Upper lobe of right lung (tissue), 1 donor: ENCODE measurements at regions not wholly inside any gene's neighbourhood (a gene's known extent, or its start where the extent isn't known, plus 50 kb on each side); places are given as distances from the start of the nearest gene placed in this dataset.

Experiments
- ATAC-seq: fragments of 200-7000 bp; cut with Tn5 transposase; one replicate; pipeline ENCODE4 v1.9.1; 2020; ENCODE audit warnings: mild to moderate bottlenecking, moderate library complexity
- DNase-seq: peaks from one replicate; pipeline ENCODE4 v3.0.0-alpha.2; 2020
- H3K27ac ChIP-seq: fragments of 200-600 bp; one replicate; pipeline ENCODE4 v1.8.0; 2022
- H3K27me3 ChIP-seq: fragments of 200-600 bp; one replicate; pipeline ENCODE4 v1.8.0; 2022; ENCODE audit warnings: mild to moderate bottlenecking
- H3K36me3 ChIP-seq: fragments of 200-600 bp; one replicate; pipeline ENCODE4 v1.8.0; 2022
- H3K4me1 ChIP-seq: fragments of 200-600 bp; one replicate; pipeline ENCODE4 v1.8.0; 2022
- H3K4me3 ChIP-seq: fragments of 200-600 bp; one replicate; pipeline ENCODE4 v1.8.0; 2022; ENCODE audit warnings: mild to moderate bottlenecking
- H3K9me3 ChIP-seq: fragments of 200-600 bp; one replicate; pipeline ENCODE4 v1.8.0; 2022
- CTCF ChIP-seq: fragments of 200-600 bp; IDR thresholded peaks from one replicate; pipeline ENCODE4 v1.8.0; 2022; ENCODE audit warnings: antibody characterized with exemption
- intact Hi-C: fragments of 100-400 bp; cut with DNase I; formaldehyde crosslinking; loops from one replicate; pipeline ENCODE4 v1.11.0; 2022
- donor health status: DM: no; HTN: yes; CAD: no; lungs with severe emphysema.

DNA sequence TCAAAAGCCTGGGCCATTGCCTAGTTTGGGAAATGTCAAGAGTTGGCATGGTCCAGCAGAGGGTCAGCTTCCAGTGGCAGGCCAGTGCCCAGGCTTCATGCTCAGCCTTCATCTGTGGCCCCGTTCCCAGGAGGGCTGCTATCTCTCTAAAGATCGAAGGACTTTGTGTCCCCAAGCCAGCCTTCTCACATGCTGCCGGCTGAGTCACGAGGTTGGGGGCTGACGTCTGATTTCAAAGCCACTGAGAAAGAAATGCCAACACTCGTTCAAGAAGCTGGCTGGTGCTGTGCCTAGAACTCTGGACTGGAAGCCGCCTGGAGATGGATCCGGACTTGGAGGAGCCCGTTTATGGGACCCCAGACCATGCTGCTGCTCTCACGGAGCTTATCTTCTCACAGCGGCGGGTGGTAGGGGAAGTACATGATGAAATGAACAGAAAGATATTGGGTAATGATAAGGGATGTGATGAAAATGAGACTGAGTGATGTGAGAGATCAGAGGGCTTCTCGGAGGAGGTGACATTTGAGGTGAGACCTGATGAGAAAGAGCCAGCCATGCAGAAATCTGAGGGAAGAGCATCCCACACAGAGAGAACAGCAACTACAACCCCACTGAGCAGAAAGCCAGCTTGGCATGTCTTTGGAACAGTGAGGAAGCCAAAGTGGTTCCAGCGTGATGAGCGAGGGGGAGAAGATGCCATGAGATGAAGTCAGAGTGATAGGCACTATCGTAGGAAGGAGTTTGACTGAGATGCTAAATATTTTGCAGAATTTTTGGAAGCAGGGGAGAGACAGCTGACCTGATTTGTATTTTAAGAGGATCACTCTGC is 54.9 kb upstream of the BOD1 start:
- DNase-seq, result peak; percentile 63
- H3K4me1 ChIP-seq, result peaks cover 3% of the 10 kb centered on the region
- no peaks in the 10 kb centered on the region for H3K9me3 ChIP-seq
- peak; percentile 47 for ATAC-seq
- TF ChIP-seq CTCF, result no peak
- peak overlapping the region; percentile 66 for H3K27ac ChIP-seq
- intact Hi-C loops, result no loop called here
- H3K4me3 ChIP-seq, result no peak overlapping the region
- no peaks in the 10 kb centered on the region for H3K36me3 ChIP-seq
- H3K27me3 ChIP-seq, result no peaks in the 10 kb centered on the region

- Histone ChIP-seq H3K36me3 (no peaks in the 10 kb centered on the region), H3K4me3 (no peak overlapping the region), H3K27me3 (no peaks in the 10 kb centered on the region), H3K4me1 (peaks cover 3% of the 10 kb centered on the region), H3K27ac (no peak overlapping the region), H3K9me3 (no peaks in the 10 kb centered on the region)
- intact Hi-C loops, result no loop called here
- TF ChIP-seq CTCF, result no peak
- DNase-seq (no peak), ATAC-seq (no peak)
These were observed 55.7 kb upstream of the BOD1 start for GRCh38 chr5:173672166-173672565.

GRCh38 chr5:173672891-173673290 is 56.4 kb upstream of the BOD1 start:
- Histone ChIP-seq H3K27me3 (no peaks in the 10 kb centered on the region), H3K36me3 (no peaks in the 10 kb centered on the region), H3K9me3 (no peaks in the 10 kb centered on the region), H3K4me1 (peaks cover 3% of the 10 kb centered on the region), H3K4me3 (no peak overlapping the region), H3K27ac (no peak overlapping the region)
- DNase-seq, result no peak
- no peak for ATAC-seq
- intact Hi-C loops, result no loop called here
- TF ChIP-seq CTCF, result no peak

DNA sequence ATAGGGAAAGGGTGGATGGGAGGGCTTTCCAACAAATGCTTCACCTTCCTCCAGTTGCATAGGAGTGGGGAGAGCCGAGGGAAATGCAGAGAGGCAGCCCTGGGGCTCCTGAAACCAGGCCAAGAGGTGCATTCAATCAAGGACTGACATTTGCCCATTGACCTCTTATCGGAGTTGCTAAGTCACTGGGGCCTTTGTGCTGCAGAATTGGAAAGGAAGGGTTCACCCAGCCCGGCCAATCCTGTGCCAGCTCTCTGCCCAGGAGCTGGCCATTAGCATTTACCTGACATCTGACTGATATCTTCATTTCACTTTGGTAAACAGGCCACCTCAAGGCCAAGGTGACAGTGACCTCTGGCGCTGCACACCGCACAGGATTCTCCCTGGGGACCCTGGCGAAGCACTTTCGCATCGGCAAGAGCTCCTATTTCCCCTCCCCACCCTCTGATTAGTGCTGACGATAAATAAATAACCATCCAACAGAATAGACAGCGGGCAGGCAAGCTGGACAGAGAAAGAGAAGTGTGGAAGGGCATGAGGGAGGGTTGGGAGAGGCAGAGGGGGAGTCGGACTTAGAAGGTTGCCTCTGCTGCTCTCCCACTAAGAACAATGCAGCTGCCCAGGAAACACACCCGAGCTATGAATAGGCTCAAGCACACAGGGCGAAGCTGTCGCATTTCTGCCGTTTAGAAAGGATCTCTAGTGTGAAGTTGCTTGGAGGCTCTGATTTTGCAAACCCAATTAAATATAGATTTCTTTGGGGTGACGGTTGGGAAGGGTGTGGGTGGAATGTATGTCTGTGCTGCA is 57.0 kb upstream of the BOD1 start:
- DNase-seq, result no peak
- ATAC-seq, result no peak
- no peaks in the 10 kb centered on the region for H3K27me3 ChIP-seq
- H3K36me3 ChIP-seq, result no peaks in the 10 kb centered on the region
- H3K27ac ChIP-seq, result no peak overlapping the region
- peaks cover 3% of the 10 kb centered on the region for H3K4me1 ChIP-seq
- no peak for TF ChIP-seq CTCF
- H3K9me3 ChIP-seq, result no peaks in the 10 kb centered on the region
- H3K4me3 ChIP-seq, result no peak overlapping the region
- intact Hi-C loops, result no loop called here

GRCh38 chr5:173675287-173675996 is 59.0 kb upstream of the BOD1 start:
- no peak for TF ChIP-seq CTCF
- no peak for ATAC-seq
- no peak for DNase-seq
- H3K36me3 ChIP-seq, result no peaks in the 10 kb centered on the region
- H3K4me3 ChIP-seq, result no peak overlapping the region
- H3K27ac ChIP-seq, result no peak overlapping the region
- H3K4me1 ChIP-seq, result peaks cover 3% of the 10 kb centered on the region
- no peaks in the 10 kb centered on the region for H3K27me3 ChIP-seq
- H3K9me3 ChIP-seq, result no peaks in the 10 kb centered on the region
- intact Hi-C loops, result no loop called here
